ENCODE measurements at regions not wholly inside any gene's neighbourhood (a gene's known extent, or its start where the extent isn't known, plus 50 kb on each side); places are given as distances from the start of the nearest gene placed in this dataset.

- H3K27ac Mint-ChIP-seq = no peak overlapping the region
- peaks cover 16% of the 10 kb centered on the region for H3K27me3 Mint-ChIP-seq
- Histone ChIP-seq H2AFZ (ENCODE audit: insufficient read depth, low read depth, low read length, poor library complexity, severe bottlenecking) (no peak overlapping the region), H4K20me1 (ENCODE audit: control insufficient read depth, insufficient read depth, low read length, poor library complexity, severe bottlenecking) (no peaks in the 10 kb centered on the region), H3K9ac (ENCODE audit: low read length) (no peak overlapping the region), H3K4me2 (replicated peaks; ENCODE audit: low read depth, low read length, poor library complexity, severe bottlenecking) (no peak overlapping the region), H3K9me3 (ENCODE audit: control extremely low read depth in 1 of 3, control insufficient read depth in 2 of 3, insufficient read depth in 1 of 3, low read length in 2 of 3) (peaks cover 0 to 3% (median 0%) of the 10 kb centered on the region in 3 donors), H3K4me1 (ENCODE audit: control insufficient read depth in 2 of 2, insufficient read depth in 2 of 2, low read length in 2 of 2) (no peaks in the 10 kb centered on the region), H3K27ac (ENCODE audit: low read length in 2 of 2) (no peak overlapping the region), H3K27me3 (replicated peaks in 1 of 4; ENCODE audit: control extremely low read depth in 1 of 4, control insufficient read depth in 3 of 4, insufficient read depth in 4 of 4, low read length in 3 of 4) (no peaks in the 10 kb centered on the region), H3K79me2 (ENCODE audit: control insufficient read depth, insufficient read depth, low read length) (no peaks in the 10 kb centered on the region), H3K4me3 (ENCODE audit: control extremely low read depth in 1 of 5, extremely low read depth in 1 of 5, insufficient read depth in 1 of 5, low read depth in 2 of 5, low read length in 4 of 5) (no peak overlapping the region), H3K36me3 (replicated peaks in 1 of 2; ENCODE audit: control extremely low read depth in 1 of 2, control insufficient read depth in 1 of 2, extremely low read depth in 1 of 2, insufficient read depth in 2 of 2, low read length in 1 of 2) (no peaks in the 10 kb centered on the region)
- ChIA-PET CTCF (no interaction called here), POLR2A (no interaction called here)
- 89% methylated on average over 11 of the region's 13 CpGs for WGBS (ENCODE audit: insufficient coverage)
- TF ChIP-seq EZH2 (IDR thresholded peaks at IDR 0.05; ENCODE audit: borderline replicate concordance, insufficient read depth, low read depth, low read length, poor library complexity, severe bottlenecking) = no peak
- no peak for TF ChIP-seq CTCF (IDR thresholded peaks at IDR 0.05)
- H3K4me1 Mint-ChIP-seq = no peaks in the 10 kb centered on the region
- ATAC-seq (ENCODE audit: low read depth) (no peak), DNase-seq (no peak)
- peaks cover 3% of the 10 kb centered on the region for H3K9me3 Mint-ChIP-seq (ENCODE audit: insufficient read depth)
- intact Hi-C loops (cut with micrococcal nuclease) = no loop called here
- no peak overlapping the region for H3K4me3 Mint-ChIP-seq
Measured at GRCh38 chr11:11691296-11692151, 69.7 kb upstream of the GALNT18 start.

- H3K4me3 Mint-ChIP-seq = no peak overlapping the region
- ATAC-seq (ENCODE audit: low read depth) (no peak), DNase-seq (no peak)
- H4K20me1 ChIP-seq (ENCODE audit: control insufficient read depth, insufficient read depth, low read length, poor library complexity, severe bottlenecking) = no peaks in the 10 kb centered on the region
- no peak overlapping the region for H3K27ac Mint-ChIP-seq
- ChIA-PET POLR2A (no interaction called here), CTCF (no interaction called here)
- no peaks in the 10 kb centered on the region for H3K4me1 ChIP-seq (ENCODE audit: control insufficient read depth in 2 of 2, insufficient read depth in 2 of 2, low read length in 2 of 2)
- H3K36me3 ChIP-seq (replicated peaks in 1 of 2; ENCODE audit: control extremely low read depth in 1 of 2, control insufficient read depth in 1 of 2, extremely low read depth in 1 of 2, insufficient read depth in 2 of 2, low read length in 1 of 2) = no peaks in the 10 kb centered on the region
- no peak overlapping the region for H3K4me2 ChIP-seq (replicated peaks; ENCODE audit: low read depth, low read length, poor library complexity, severe bottlenecking)
- H3K27me3 ChIP-seq (replicated peaks in 1 of 4; ENCODE audit: control extremely low read depth in 1 of 4, control insufficient read depth in 3 of 4, insufficient read depth in 4 of 4, low read length in 3 of 4) = peaks cover 0 to 11% (median 0%) of the 10 kb centered on the region in 4 experiments
- peaks cover 3% of the 10 kb centered on the region for H3K9me3 Mint-ChIP-seq (ENCODE audit: insufficient read depth)
- H3K9ac ChIP-seq (ENCODE audit: low read length) = no peak overlapping the region
- H3K9me3 ChIP-seq (ENCODE audit: control extremely low read depth in 1 of 3, control insufficient read depth in 2 of 3, insufficient read depth in 1 of 3, low read length in 2 of 3) = no peaks in the 10 kb centered on the region
- TF ChIP-seq EZH2 (IDR thresholded peaks at IDR 0.05; ENCODE audit: borderline replicate concordance, insufficient read depth, low read depth, low read length, poor library complexity, severe bottlenecking) = no peak
- no peak for TF ChIP-seq CTCF (IDR thresholded peaks at IDR 0.05)
- no peak overlapping the region for H3K27ac ChIP-seq (ENCODE audit: low read length in 2 of 2)
- H2AFZ ChIP-seq (ENCODE audit: insufficient read depth, low read depth, low read length, poor library complexity, severe bottlenecking) = no peak overlapping the region
- intact Hi-C loops (cut with micrococcal nuclease) = no loop called here
- no peaks in the 10 kb centered on the region for H3K79me2 ChIP-seq (ENCODE audit: control insufficient read depth, insufficient read depth, low read length)
- peaks cover 26% of the 10 kb centered on the region for H3K27me3 Mint-ChIP-seq
- no peak overlapping the region for H3K4me3 ChIP-seq (ENCODE audit: control extremely low read depth in 1 of 5, extremely low read depth in 1 of 5, insufficient read depth in 1 of 5, low read depth in 2 of 5, low read length in 4 of 5)
- no peaks in the 10 kb centered on the region for H3K4me1 Mint-ChIP-seq
Measured at GRCh38 chr11:11681536-11681935, 59.7 kb upstream of the GALNT18 start.

Measured in B cell (primary cell).